T-helper 2 cell treated with Interferon-gamma antibody and Interleukin-4, amounts not matched to agents 5 μg/mL and 100 μg/mL, for 36 hours (primary cell): ENCODE measurements at regions not wholly inside any gene's neighbourhood (a gene's known extent, or its start where the extent isn't known, plus 50 kb on each side); places are given as distances from the start of the nearest gene placed in this dataset.

Source experiments
- DNase-seq: peaks from one replicate; pipeline ENCODE4 v3.0.0; 2021; ENCODE audit warnings: low spot score
- H3K27ac Mint-ChIP-seq: one replicate; pipeline ENCODE4 v1.8.0; 2021; ENCODE audit warnings: mild to moderate bottlenecking, mixed read lengths
- H3K27me3 Mint-ChIP-seq: one replicate; pipeline ENCODE4 v1.8.0; 2021; ENCODE audit warnings: low read depth, mixed read lengths
- H3K36me3 Mint-ChIP-seq: one replicate; pipeline ENCODE4 v1.8.0; 2021; ENCODE audit warnings: low read depth, mixed read lengths
- H3K4me1 Mint-ChIP-seq: one replicate; pipeline ENCODE4 v1.8.0; 2021; ENCODE audit warnings: low read depth, mixed read lengths
- H3K4me3 Mint-ChIP-seq: one replicate; pipeline ENCODE4 v1.8.0; 2022; ENCODE audit warnings: mild to moderate bottlenecking, moderate library complexity, mixed read lengths
- H3K9me3 Mint-ChIP-seq: one replicate; pipeline ENCODE4 v1.8.0; 2021; ENCODE audit warnings: mixed read lengths

DNA sequence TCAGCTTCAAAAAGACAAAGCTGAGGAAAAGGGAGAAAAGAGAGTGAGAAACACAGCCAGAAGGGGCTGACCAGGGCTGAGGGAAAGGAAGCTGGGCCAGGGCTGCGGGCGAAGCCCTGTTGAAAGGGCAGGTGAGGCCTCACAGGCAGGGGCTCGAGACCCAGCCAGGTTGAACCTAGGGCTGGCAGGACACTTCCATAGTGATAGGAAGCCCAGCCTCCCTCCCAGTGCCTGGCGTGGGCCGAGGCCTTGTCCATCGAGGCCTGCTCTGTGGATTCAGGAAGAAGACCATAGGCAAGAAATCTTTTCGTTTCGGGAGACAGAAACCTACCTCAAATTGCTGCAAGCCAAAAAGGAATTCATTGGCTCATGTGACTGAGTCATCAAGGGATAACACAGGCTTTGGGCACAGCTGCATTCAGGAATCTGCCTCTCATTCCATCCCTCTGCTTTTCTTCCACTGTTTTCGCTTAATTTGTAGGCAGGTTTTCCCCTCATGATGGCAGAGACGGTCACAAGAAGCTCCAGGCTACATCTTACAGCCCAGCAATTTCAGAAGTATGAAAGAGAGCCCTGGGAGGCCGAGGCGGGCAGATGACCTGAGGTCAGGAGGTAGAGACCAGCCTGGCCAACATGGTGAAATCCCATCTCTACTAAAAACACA lies 311.1 kb upstream of the SULF2 start:
- no peaks in the 10 kb centered on the region for H3K4me1 Mint-ChIP-seq
- H3K4me3 Mint-ChIP-seq: no peak overlapping the region
- no peak for DNase-seq
- H3K27ac Mint-ChIP-seq: no peak overlapping the region
- no peaks in the 10 kb centered on the region for H3K9me3 Mint-ChIP-seq
- H3K27me3 Mint-ChIP-seq: no peaks in the 10 kb centered on the region
- no peaks in the 10 kb centered on the region for H3K36me3 Mint-ChIP-seq

DNA sequence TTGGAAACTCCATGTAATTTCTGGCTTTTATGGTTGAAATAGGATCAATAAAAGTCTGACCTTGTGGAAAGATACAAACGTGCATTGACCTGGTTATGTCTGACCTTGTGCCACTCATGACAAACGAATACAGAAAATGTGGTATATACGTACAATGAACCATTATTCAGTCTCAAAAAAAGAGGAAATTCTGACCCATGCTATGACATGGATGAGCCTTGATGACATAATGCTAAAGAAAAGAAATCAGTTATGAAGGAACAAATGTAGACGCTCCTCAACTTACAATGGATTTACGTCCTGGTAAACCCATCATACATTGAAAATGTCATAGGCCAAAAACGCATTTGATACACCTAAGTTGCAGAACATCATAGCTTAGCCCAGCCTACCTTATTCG lies 309.7 kb upstream of the SULF2 start:
- no peaks in the 10 kb centered on the region for H3K27me3 Mint-ChIP-seq
- H3K36me3 Mint-ChIP-seq: no peaks in the 10 kb centered on the region
- no peak for DNase-seq
- H3K27ac Mint-ChIP-seq: no peak overlapping the region
- no peaks in the 10 kb centered on the region for H3K9me3 Mint-ChIP-seq
- H3K4me3 Mint-ChIP-seq: no peak overlapping the region
- H3K4me1 Mint-ChIP-seq: no peaks in the 10 kb centered on the region

DNA sequence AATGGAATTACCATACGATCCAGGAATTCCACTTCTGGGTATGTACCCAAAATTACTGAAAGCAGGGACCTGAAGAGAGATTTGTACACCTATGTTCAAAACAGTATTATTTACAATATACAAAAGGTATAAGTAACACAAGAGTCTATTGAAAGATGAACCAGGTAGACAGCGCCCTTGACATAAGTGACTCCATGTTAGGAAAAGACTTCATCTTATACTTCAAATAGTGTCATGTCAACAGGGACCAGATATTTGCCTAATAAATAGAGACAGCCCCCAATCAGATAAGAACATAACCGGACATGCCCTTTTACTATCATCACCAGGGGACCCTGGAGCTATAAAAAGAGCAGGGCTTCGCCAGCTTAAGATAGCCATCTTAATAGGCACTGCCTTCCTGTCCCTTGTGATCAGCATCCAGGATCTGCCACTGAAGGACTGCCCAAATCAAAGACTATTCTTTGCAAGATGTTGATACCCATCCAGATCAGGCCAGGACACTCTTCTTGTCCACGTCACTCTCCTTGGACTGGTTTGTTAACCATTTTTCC lies 309.0 kb upstream of the SULF2 start:
- Mint-ChIP-seq H3K4me3 (no peak overlapping the region), H3K27ac (no peak overlapping the region), H3K27me3 (no peaks in the 10 kb centered on the region), H3K4me1 (no peaks in the 10 kb centered on the region), H3K36me3 (no peaks in the 10 kb centered on the region), H3K9me3 (no peaks in the 10 kb centered on the region)
- no peak for DNase-seq

DNA sequence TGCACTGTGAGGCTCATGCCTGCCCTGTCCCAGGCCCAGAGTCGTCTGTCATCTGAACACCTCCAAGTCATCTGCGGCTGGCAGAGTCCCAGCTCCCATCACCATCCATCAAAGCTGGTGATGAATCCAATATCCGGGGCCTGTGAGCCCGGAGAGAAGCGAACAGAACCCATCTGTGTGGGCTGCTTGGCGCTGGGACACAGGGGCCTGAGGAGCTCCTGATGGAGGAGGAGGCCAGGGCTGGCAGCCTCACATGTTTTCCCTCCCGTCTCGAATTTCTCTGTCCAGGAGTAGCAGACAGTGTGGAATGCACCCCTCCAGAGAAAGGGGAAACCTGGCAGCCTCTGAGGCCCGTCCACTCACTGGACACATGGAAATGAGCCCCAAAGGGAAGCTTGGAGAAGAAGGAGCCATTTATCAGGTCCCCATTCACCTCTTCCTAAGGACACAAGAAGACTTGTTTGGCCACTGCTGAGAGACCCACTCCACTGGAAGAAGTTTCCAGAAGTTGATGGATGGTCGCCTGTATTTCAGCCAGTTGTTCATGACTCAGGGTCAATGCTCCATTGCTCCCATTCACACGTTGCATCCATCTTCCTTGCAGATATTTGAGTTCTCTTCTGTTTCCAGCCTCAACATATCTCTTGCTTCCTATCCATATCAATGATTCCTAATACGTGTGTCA lies 307.5 kb upstream of the SULF2 start:
- Mint-ChIP-seq H3K4me1 (no peaks in the 10 kb centered on the region), H3K36me3 (no peaks in the 10 kb centered on the region), H3K27ac (no peak overlapping the region), H3K9me3 (no peaks in the 10 kb centered on the region), H3K27me3 (no peaks in the 10 kb centered on the region), H3K4me3 (no peak overlapping the region)
- no peak for DNase-seq

DNA sequence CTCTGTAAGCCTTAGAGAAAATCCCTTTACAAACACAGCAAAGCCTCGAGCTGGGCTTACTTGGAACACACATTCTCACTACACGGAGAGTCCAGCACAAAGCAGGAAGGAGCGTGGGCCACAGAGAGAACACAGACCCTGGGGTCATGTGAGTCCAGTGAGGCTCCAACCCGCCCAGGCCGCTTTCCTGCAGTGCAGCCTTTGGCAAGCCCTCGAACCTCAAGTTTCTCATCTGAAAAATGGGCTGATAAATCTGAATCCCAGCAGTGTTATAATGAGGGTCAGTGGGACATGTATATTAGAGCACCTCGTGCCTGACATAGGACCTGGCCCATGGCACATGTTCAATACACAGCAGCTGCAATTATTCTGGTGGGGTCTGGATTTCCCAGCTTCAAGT lies 305.5 kb upstream of the SULF2 start:
- DNase-seq: no peak
- no peaks in the 10 kb centered on the region for H3K9me3 Mint-ChIP-seq
- H3K27me3 Mint-ChIP-seq: no peaks in the 10 kb centered on the region
- H3K4me3 Mint-ChIP-seq: no peak overlapping the region
- H3K4me1 Mint-ChIP-seq: no peaks in the 10 kb centered on the region
- no peak overlapping the region for H3K27ac Mint-ChIP-seq
- no peaks in the 10 kb centered on the region for H3K36me3 Mint-ChIP-seq

DNA sequence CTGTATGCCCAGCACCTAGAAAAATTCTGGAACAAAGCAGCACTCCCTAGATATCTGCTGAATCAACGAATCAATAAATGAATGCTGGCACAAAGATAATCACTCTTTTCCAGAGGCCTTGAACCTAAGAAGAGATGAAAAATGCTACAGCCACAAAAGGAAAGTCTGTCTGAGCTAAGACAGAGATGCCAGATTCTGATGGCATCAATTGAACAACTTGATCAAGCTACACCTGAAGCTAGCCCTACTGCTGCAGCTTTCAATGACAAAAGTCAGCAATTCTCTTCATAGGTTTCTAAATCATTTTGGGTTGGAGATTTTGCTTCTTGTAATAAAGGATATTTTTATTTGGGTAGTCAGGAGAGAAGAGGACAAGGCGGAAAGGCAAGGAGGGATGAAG lies 305.0 kb upstream of the SULF2 start:
- Mint-ChIP-seq H3K4me1 (no peaks in the 10 kb centered on the region), H3K27ac (no peak overlapping the region), H3K27me3 (no peaks in the 10 kb centered on the region), H3K9me3 (no peaks in the 10 kb centered on the region), H3K4me3 (no peak overlapping the region), H3K36me3 (no peaks in the 10 kb centered on the region)
- no peak for DNase-seq

DNA sequence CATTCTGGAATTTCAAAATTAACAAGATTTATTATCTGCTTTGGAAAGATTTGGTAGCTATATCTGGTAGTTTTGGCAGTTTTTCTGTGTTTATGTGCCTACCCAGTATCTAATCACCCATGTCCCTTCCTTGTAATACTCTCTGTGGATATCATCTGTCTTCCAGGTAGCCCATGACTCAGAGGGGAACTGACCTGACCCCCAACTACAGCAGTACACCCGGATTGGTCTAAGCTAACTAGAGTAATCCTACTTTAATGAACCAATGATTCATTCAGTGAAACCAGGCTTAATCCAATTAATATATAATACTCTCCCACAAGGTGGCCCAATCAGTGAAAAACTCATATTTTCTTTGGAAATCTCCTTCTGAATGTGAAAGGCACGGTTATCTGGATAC lies 295.3 kb upstream of the SULF2 start:
- H3K9me3 Mint-ChIP-seq: no peaks in the 10 kb centered on the region
- no peak for DNase-seq
- no peaks in the 10 kb centered on the region for H3K36me3 Mint-ChIP-seq

DNA sequence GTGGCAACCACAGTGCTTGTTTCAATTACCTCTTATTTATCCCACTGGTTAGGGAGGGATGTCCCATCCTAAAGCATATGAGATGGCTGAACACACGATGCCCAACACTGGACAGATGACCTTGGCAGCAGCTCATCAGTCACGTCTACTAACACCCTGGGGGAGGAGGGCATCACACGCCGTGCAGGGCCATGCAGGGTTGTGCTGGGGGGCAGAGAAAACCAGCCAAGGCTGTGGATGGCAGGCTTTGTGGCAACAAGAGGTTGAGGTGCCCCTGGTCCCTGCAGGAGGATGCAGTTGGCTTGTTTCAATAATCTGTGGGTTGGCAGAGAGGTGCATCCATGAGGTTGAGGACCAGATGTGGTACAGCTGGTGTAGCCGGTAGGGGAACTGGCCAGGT lies 293.7 kb upstream of the SULF2 start:
- peaks cover 2% of the 10 kb centered on the region for H3K27me3 Mint-ChIP-seq
- H3K36me3 Mint-ChIP-seq: no peaks in the 10 kb centered on the region
- no peaks in the 10 kb centered on the region for H3K9me3 Mint-ChIP-seq
- H3K4me3 Mint-ChIP-seq: no peak overlapping the region
- no peak overlapping the region for H3K27ac Mint-ChIP-seq
- DNase-seq: no peak
- no peaks in the 10 kb centered on the region for H3K4me1 Mint-ChIP-seq

More for the DNA sequence above, 295.3 kb upstream of the SULF2 start:
- Mint-ChIP-seq H3K4me3 (no peak overlapping the region), H3K27me3 (peaks cover 2% of the 10 kb centered on the region), H3K27ac (no peak overlapping the region), H3K4me1 (no peaks in the 10 kb centered on the region)

DNA sequence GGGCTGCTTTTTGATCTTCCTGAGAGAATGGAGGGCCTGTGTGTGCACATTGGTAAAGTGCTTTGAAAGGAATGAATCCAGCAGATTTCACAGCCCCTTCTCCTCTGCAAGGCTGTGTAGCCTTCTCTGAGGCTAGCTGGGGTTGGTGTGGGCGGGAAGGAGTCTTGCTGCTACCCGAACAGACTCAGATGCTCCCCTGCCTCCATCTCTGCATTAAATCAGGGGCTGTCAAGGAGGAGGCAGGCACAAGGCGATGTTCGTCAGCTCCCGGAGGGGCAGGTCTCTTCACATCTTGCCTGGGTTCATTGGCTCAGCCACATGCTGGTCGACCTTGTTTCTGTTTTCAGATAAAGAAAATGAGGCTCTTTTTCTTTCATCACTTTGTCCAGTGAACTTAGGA lies 291.5 kb upstream of the SULF2 start:
- H3K27me3 Mint-ChIP-seq: peaks cover 2% of the 10 kb centered on the region
- H3K36me3 Mint-ChIP-seq: no peaks in the 10 kb centered on the region
- no peaks in the 10 kb centered on the region for H3K4me1 Mint-ChIP-seq
- no peak overlapping the region for H3K4me3 Mint-ChIP-seq
- H3K9me3 Mint-ChIP-seq: no peaks in the 10 kb centered on the region
- DNase-seq: no peak
- H3K27ac Mint-ChIP-seq: no peak overlapping the region

DNA sequence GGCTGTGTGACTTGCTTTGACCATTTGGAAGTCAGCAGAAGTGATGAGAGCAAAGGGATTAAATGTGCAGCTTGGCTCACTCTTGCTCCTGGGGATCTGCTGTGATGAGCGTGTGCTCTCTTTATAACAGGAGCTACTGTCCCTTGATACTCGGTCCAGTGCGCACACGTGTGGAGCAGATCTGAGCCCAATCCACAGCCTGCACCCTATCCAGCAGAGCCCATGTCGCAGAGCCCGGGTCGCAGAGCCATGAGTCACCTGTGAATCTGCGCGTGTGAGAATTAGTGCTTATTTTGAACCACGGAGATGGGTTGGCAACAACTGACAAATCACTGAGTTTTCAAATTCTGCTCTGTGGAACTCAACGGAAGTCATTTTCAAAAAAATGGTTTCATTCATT lies 291.0 kb upstream of the SULF2 start:
- Mint-ChIP-seq H3K27me3 (peaks cover 2% of the 10 kb centered on the region), H3K9me3 (no peaks in the 10 kb centered on the region), H3K4me3 (no peak overlapping the region), H3K4me1 (no peaks in the 10 kb centered on the region), H3K27ac (no peak overlapping the region), H3K36me3 (no peaks in the 10 kb centered on the region)
- no peak for DNase-seq

DNA sequence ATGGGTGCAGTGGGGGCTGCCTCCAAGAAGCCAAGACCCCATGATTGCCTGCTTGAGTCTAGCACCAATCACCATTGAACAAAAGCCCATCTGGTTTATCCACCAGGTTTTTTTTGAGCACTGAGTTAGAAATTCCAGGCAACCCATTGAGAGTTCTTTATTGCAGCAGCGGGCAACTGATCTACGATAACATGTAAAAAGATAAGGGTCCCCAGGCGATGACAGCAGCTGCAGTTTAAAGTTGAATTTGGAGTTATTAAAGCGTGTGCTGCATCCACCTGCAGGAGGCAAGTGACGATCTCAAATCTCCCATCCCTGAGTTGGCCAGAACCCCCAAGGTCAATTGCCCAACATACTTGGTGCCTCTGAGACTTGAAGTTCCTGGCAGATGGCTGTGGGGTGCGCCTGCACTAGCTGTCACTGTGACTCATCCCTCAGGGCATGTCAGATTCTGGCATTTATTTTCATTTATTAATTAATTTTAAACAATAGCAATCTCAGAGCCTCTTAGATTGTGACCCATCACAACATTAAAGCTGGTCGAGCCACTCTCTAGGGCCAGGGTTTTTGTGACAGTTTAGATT lies 290.4 kb upstream of the SULF2 start:
- no peak for DNase-seq
- Mint-ChIP-seq H3K4me1 (no peaks in the 10 kb centered on the region), H3K27me3 (peaks cover 2% of the 10 kb centered on the region), H3K27ac (no peak overlapping the region), H3K36me3 (no peaks in the 10 kb centered on the region), H3K4me3 (no peak overlapping the region), H3K9me3 (no peaks in the 10 kb centered on the region)

DNA sequence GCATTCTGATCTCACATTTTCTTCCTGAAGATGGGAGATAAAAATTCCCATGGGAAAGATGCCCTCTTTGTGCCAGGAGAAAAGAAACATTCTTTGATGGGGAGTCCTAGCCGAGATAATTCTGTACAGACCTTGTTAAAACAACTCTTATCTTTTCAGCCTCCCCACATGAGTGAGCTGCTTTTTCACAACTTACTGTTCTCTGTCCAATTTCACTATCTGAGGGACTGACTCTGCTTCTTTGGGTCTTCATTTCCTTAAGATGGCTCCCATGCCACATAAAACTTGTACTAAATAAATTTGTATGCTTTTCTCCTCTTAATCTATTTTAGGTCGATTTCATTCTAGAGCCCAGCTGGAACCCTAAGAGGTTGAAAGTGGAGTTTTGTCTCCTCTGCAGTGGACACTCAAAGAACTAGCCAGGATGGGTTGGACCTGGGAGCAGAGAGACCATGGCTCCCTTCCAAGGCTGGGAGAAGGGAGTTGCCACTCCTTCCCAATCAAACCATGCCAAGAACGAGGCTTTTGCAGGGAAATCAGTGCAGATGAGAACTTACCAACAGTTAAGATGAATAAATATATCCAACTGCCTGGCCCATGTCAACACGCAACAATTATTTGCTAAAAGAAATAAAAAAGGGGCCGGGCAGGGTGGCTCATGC lies 285.8 kb upstream of the SULF2 start:
- DNase-seq: no peak
- no peaks in the 10 kb centered on the region for H3K4me1 Mint-ChIP-seq
- no peak overlapping the region for H3K27ac Mint-ChIP-seq
- no peaks in the 10 kb centered on the region for H3K9me3 Mint-ChIP-seq
- no peak overlapping the region for H3K4me3 Mint-ChIP-seq
- H3K36me3 Mint-ChIP-seq: no peaks in the 10 kb centered on the region
- H3K27me3 Mint-ChIP-seq: no peaks in the 10 kb centered on the region

DNA sequence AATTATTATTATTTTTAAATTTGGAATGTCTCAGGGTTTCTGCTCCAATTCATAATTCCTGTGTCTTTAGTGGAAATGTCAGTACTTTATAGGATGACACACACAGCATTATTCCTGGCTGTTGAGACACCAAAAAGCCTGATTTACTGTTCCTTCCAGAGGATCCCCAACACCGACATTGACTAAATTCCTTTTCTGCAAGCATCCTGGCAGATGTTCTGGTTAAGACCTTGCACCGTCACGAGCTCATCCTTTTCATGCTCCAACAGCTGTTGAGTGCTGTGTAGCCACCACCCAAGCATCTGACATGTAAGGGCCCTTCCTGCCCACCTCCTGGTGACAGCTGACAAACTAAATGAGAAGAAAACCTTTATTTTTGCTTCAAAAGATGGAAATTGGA lies 284.3 kb upstream of the SULF2 start:
- no peaks in the 10 kb centered on the region for H3K4me1 Mint-ChIP-seq
- H3K4me3 Mint-ChIP-seq: no peak overlapping the region
- H3K27me3 Mint-ChIP-seq: no peaks in the 10 kb centered on the region
- H3K36me3 Mint-ChIP-seq: no peaks in the 10 kb centered on the region
- H3K27ac Mint-ChIP-seq: no peak overlapping the region
- H3K9me3 Mint-ChIP-seq: no peaks in the 10 kb centered on the region
- no peak for DNase-seq

DNA sequence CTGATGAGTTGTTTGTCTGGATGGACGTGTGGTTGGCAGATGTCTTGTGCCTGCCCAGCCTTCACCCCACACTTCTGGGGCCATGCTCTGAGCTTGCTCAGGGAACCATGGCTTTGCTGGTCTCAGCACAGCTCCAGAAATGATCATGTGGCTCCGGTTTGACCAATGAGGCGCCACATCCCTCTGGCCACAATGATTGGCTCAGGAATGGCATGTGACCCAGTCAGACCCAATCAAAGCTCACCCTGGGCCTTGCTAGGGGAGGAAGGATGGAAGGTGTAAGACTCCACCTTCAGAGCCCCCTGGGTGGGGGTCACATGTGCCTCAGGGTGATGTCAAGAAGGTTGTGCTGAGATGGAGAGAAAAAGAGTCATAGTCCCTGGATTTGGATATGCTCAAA lies 281.6 kb upstream of the SULF2 start:
- H3K27ac Mint-ChIP-seq: no peak overlapping the region
- H3K27me3 Mint-ChIP-seq: no peaks in the 10 kb centered on the region
- no peak for DNase-seq
- H3K36me3 Mint-ChIP-seq: no peaks in the 10 kb centered on the region
- H3K4me1 Mint-ChIP-seq: no peaks in the 10 kb centered on the region
- no peaks in the 10 kb centered on the region for H3K9me3 Mint-ChIP-seq
- no peak overlapping the region for H3K4me3 Mint-ChIP-seq
